ENCODE measurements at regions not wholly inside any gene's neighbourhood (a gene's known extent, or its start where the extent isn't known, plus 50 kb on each side); places are given as distances from the start of the nearest gene placed in this dataset.

- TF ChIP-seq CTCF (CRISPR knock-in tag; IDR thresholded peaks at IDR 0.05) (no peak), EP300 (IDR thresholded peaks at IDR 0.05; ENCODE audit: low read depth in 2 of 2, low read length in 2 of 2) (no peak), EP300 (CRISPR knock-in tag; IDR thresholded peaks at IDR 0.05; ENCODE audit: borderline replicate concordance) (no peak), EZH2 (conservative IDR thresholded peaks at IDR 0.05; ENCODE audit: low read depth, low read length) (no peak), BCLAF1 (IDR thresholded peaks at IDR 0.05) (no peak), ELF4 (CRISPR knock-in tag; IDR thresholded peaks at IDR 0.05; ENCODE audit: borderline replicate concordance) (no peak), HNRNPLL (IDR thresholded peaks at IDR 0.05; ENCODE audit: low read depth, low read length, poor library complexity, severe bottlenecking) (no peak), KDM6A (CRISPR knock-in tag; IDR thresholded peaks at IDR 0.05; ENCODE audit: low read depth) (no peak), ZFP36 (IDR thresholded peaks at IDR 0.05; ENCODE audit: borderline replicate concordance, low read depth, low read length, partially characterized antibody) (no peak), ZNF766 (CRISPR knock-in tag; IDR thresholded peaks at IDR 0.05; ENCODE audit: borderline replicate concordance) (no peak), SP5 (CRISPR knock-in tag; IDR thresholded peaks at IDR 0.05; ENCODE audit: borderline replicate concordance, low read depth) (no peak), KLF9 (CRISPR knock-in tag; IDR thresholded peaks at IDR 0.05; ENCODE audit: low read depth) (no peak), KLF13 (CRISPR knock-in tag; IDR thresholded peaks at IDR 0.05) (no peak), TAF1 (CRISPR knock-in tag; IDR thresholded peaks at IDR 0.05) (no peak), REST (IDR thresholded peaks at IDR 0.05; ENCODE audit: borderline replicate concordance in 1 of 2, low read depth in 1 of 2, low read length in 2 of 2) (no peak)
These were observed 320.5 kb upstream of the THBS1 start for GRCh38 chr15:39260391-39260790.
